Lung (tissue), 9 donors: ENCODE measurements at regions not wholly inside any gene's neighbourhood (a gene's known extent, or its start where the extent isn't known, plus 50 kb on each side); places are given as distances from the start of the nearest gene placed in this dataset.
"Not testable (repeated sequence)": the region's sequence is repeated elsewhere in the genome, so short reads cannot be mapped to it uniquely, and the experiment has no call there.

ENCODE experiments used
- ATAC-seq: fragments of 200-7000 bp; cut with Tn5 transposase; one replicate; pipeline ENCODE4 v1.9.1; 2020; ENCODE audit warnings: moderate number of reproducible peaks; ENCODE audit not compliant: insufficient read depth, low FRiP score
- DNase-seq, 3 donors: peaks; one replicate each; pipeline ENCODE4 v3.0.0-alpha.2; 2013 to 2017
- H3K27ac ChIP-seq, 2 donors: one replicate each; pipeline ENCODE4 v1.5.1; 2013; ENCODE audit warnings: mild to moderate bottlenecking in 2 of 2, moderate library complexity in 2 of 2, control low read depth in 1 of 2, inconsistent platforms in 1 of 2, low read depth in 1 of 2, low read length in 1 of 2
- H3K27me3 ChIP-seq, 3 donors: one replicate each; pipeline ENCODE4 v1.5.1; 2013; ENCODE audit warnings: low read length in 2 of 3; ENCODE audit not compliant: control insufficient read depth in 3 of 3, insufficient read depth in 3 of 3
- H3K36me3 ChIP-seq, 4 donors: one replicate each; pipeline ENCODE4 v1.5.1; 2013; ENCODE audit warnings: low read length in 4 of 4, mild to moderate bottlenecking in 1 of 4, moderate library complexity in 1 of 4; ENCODE audit not compliant: control insufficient read depth in 4 of 4, insufficient read depth in 4 of 4
- H3K4me1 ChIP-seq, 5 donors: one replicate each; pipeline ENCODE4 v1.5.1; 2013; ENCODE audit warnings: low read length in 5 of 5, mild to moderate bottlenecking in 2 of 5, moderate library complexity in 1 of 5; ENCODE audit not compliant: control insufficient read depth in 5 of 5, insufficient read depth in 5 of 5
- H3K4me3 ChIP-seq: one replicate; pipeline ENCODE4 v1.5.1; 2013; ENCODE audit warnings: mild to moderate bottlenecking, control low read depth, moderate library complexity
- H3K9ac ChIP-seq, 2 donors: one replicate each; pipeline ENCODE4 v1.5.1; 2013; ENCODE audit warnings: low read length in 2 of 2, control low read depth in 1 of 2; ENCODE audit not compliant: insufficient read depth in 1 of 2
- H3K9me3 ChIP-seq, 4 donors: one replicate each; pipeline ENCODE4 v1.5.1; 2013; ENCODE audit warnings: low read length in 3 of 4, mild to moderate bottlenecking in 1 of 4, moderate library complexity in 1 of 4; ENCODE audit not compliant: control insufficient read depth in 4 of 4, insufficient read depth in 3 of 4
- WGBS, 2 donors: extraction: QIAGEN DNeasy Blood & Tissue Kit; methylation state at CpG; one replicate each; pipeline ENCODE4 v1.1.7; 2013; 5-methylcytosine and 5-hydroxymethylcytosine counted together
- donor health status: Bipolar disorder and iron deficiency.
- donor health status: healthy.
- donor health status: DM: yes; HTN: yes; CAD: no.

DNA sequence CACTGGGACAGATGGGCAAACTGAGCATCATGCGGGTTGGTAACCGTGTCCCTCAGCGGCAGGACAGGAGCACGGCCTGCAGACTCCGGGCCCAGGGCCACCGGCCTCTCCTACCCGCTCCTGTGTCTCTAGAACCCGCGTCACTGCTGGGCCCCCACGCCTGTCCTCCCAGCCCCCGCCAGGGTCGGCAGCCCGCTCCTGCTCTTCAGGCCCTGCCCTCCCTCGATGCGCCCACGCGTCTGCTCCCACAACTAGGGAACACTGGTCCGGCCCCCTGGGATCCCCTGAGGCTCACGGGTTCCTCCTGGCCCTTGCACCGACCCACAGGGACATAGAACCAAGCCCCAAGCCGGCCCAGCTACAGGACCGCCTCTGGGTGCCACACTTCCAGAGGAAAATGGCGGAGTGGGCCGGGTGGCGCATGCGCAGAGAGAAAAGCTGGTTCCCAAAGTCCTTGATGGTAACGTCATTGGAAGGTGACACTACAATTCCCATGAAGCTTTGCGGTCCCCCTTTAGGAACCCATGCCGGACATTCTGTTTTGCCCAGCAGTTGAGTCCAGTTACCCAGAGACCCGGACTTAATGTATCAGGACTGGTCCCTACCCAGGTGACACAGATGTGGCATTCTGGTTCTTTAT is 2712.5 kb upstream of the OR11H1 start:
- H3K36me3 ChIP-seq, H3K27me3 ChIP-seq, H3K27ac ChIP-seq, H3K9ac ChIP-seq, ATAC-seq, H3K4me1 ChIP-seq, H3K4me3 ChIP-seq, H3K9me3 ChIP-seq: not testable (repeated sequence)
- DNase-seq = peak in 1 of 3 donors; percentile 4
- 79 to 81% methylated on average over 14 to 29 of the region's 30 CpGs for WGBS, 2 donors
